ENCODE measurements at regions not wholly inside any gene's neighbourhood (a gene's known extent, or its start where the extent isn't known, plus 50 kb on each side); places are given as distances from the start of the nearest gene placed in this dataset.

- H3K56ac ChIP-seq (replicated peaks; ENCODE audit: insufficient read length, low read depth, low read length) = no peak overlapping the region
- H3K9ac ChIP-seq (replicated peaks in 1 of 4; ENCODE audit: extremely low read depth in 1 of 4, low read depth in 3 of 4, low read length in 3 of 4) = no peak overlapping the region
- H2BK5ac ChIP-seq (ENCODE audit: low read depth, low read length) = no peak overlapping the region
- TF ChIP-seq JUND (IDR thresholded peaks at IDR 0.05; ENCODE audit: low read length) (no peak), FOSL1 (IDR thresholded peaks at IDR 0.05; ENCODE audit: insufficient read depth, low read depth, low read length) (no peak), RAD21 (IDR thresholded peaks at IDR 0.05 in 1 of 2, conservative IDR thresholded peaks at IDR 0.05 in 1 of 2; ENCODE audit: low read depth in 2 of 2, low read length in 2 of 2) (no peak), TEAD4 (IDR thresholded peaks at IDR 0.05; ENCODE audit: low read depth, low read length) (no peak), TCF12 (IDR thresholded peaks at IDR 0.05; ENCODE audit: low read depth, low read length) (no peak), TAF7 (optimal IDR thresholded peaks at IDR 0.05; ENCODE audit: borderline replicate concordance, low read depth, low read length) (no peak), POU5F1 (IDR thresholded peaks at IDR 0.05; ENCODE audit: low read depth, low read length) (no peak), SUZ12 (IDR thresholded peaks at IDR 0.05; ENCODE audit: low read length) (no peak), SP2 (IDR thresholded peaks at IDR 0.05; ENCODE audit: low read length) (no peak)
- TF ChIP-seq, protein P1, sequence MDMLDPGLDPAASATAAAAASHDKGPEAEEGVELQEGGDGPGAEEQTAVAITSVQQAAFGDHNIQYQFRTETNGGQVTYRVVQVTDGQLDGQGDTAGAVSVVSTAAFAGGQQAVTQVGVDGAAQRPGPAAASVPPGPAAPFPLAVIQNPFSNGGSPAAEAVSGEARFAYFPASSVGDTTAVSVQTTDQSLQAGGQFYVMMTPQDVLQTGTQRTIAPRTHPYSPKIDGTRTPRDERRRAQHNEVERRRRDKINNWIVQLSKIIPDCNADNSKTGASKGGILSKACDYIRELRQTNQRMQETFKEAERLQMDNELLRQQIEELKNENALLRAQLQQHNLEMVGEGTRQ (IDR thresholded peaks at IDR 0.05; ENCODE audit: low read length) = no peak
- no peak overlapping the region for H2BK12ac ChIP-seq (ENCODE audit: low read depth, low read length)
- no peaks in the 10 kb centered on the region for H3K4me1 ChIP-seq (replicated peaks in 1 of 4; ENCODE audit: control insufficient read depth in 3 of 4, insufficient read depth in 4 of 4, low read length in 3 of 4)
- no peak overlapping the region for H4K5ac ChIP-seq (ENCODE audit: insufficient read length, low read depth, low read length)
- no peak overlapping the region for H3K18ac ChIP-seq (ENCODE audit: extremely low read depth, low read length)
- no peak overlapping the region for H2BK15ac ChIP-seq (ENCODE audit: low read length)
- ChIA-PET CTCF (ENCODE audit: partially characterized antibody) (no interaction called here), POLR2A (ENCODE audit: partially characterized antibody) (no interaction called here)
- DNase-seq (ENCODE audit: low read depth in 1 of 2, low spot score in 2 of 2) = no peak
- no peaks in the 10 kb centered on the region for H3K79me1 ChIP-seq (ENCODE audit: low read depth, low read length)
- H4K8ac ChIP-seq (ENCODE audit: extremely low read depth, insufficient read depth, low read length) = no peak overlapping the region
- H2AFZ ChIP-seq (ENCODE audit: low read length) = no peak overlapping the region
- no peaks in the 10 kb centered on the region for H3K36me3 ChIP-seq (ENCODE audit: control insufficient read depth in 2 of 4, insufficient read depth in 4 of 4, low read length in 3 of 4)
- no peak overlapping the region for H3K27ac ChIP-seq (ENCODE audit: low read depth, low read length)
- H2BK20ac ChIP-seq (ENCODE audit: low read length) = no peak overlapping the region
- no peak overlapping the region for H3K4ac ChIP-seq (replicated peaks; ENCODE audit: insufficient read length, low read depth, low read length)
- no peak overlapping the region for H2BK120ac ChIP-seq (replicated peaks; ENCODE audit: low read depth, low read length)
- no peak overlapping the region for H2AK5ac ChIP-seq (ENCODE audit: low read depth, low read length)
- H3K14ac ChIP-seq (ENCODE audit: insufficient read length) = no peak overlapping the region
- no peak overlapping the region for H3K23ac ChIP-seq (ENCODE audit: insufficient read length)
- H4K91ac ChIP-seq (replicated peaks; ENCODE audit: insufficient read length, low read length) = no peak overlapping the region
- WGBS, 2 experiments (ENCODE audit: extremely low coverage in 1 of 2, insufficient coverage in 1 of 2, insufficient read length in 1 of 2, insufficient replicate concordance in 2 of 2, low coverage in 1 of 2, low lambda C conversion rate in 2 of 2, missing lambda C conversion rate in 1 of 2) = 90% methylated on average over 2 of the region's 2 CpGs; no CpG with 5 or more reads in 1 of the 2 experiments
- FAIRE-seq = no peak
- H3K27me3 ChIP-seq (replicated peaks in 1 of 4; ENCODE audit: control insufficient read depth in 3 of 4, extremely low read depth in 1 of 4, insufficient read depth in 3 of 4, low read length in 3 of 4) = no peaks in the 10 kb centered on the region
- H3K4me2 ChIP-seq (ENCODE audit: insufficient read depth in 1 of 2, low read depth in 2 of 2, low read length in 2 of 2) = no peak overlapping the region
- H3K23me2 ChIP-seq (ENCODE audit: low read depth, low read length) = no peaks in the 10 kb centered on the region
- H3K4me3 ChIP-seq (ENCODE audit: extremely low read depth in 1 of 4, insufficient read depth in 2 of 4, low read depth in 3 of 4, low read length in 4 of 4) = no peak overlapping the region
- H3K9me3 ChIP-seq (ENCODE audit: insufficient read depth in 2 of 2, low read depth in 1 of 2, low read length in 1 of 2) = no peaks in the 10 kb centered on the region
- H3K79me2 ChIP-seq (ENCODE audit: control insufficient read depth in 1 of 2, insufficient read depth in 2 of 2, low read length in 2 of 2) = no peaks in the 10 kb centered on the region
- no peaks in the 10 kb centered on the region for H4K20me1 ChIP-seq (replicated peaks in 1 of 2; ENCODE audit: control insufficient read depth in 1 of 2, insufficient read depth in 2 of 2, low read length in 2 of 2)
Observed at GRCh38 chr2:61715506-61715905, 138.4 kb downstream of the FAM161A start.

Measured in H1 (cell line).